DOHH2 (cell line): ENCODE measurements at regions not wholly inside any gene's neighbourhood (a gene's known extent, or its start where the extent isn't known, plus 50 kb on each side); places are given as distances from the start of the nearest gene placed in this dataset.

ENCODE experiments used
- EZH2phosphoT487 ChIP-seq: fragments of 200-600 bp; sonication (generic); IDR thresholded peaks from 2 replicates; pipeline ENCODE4 v1.6.1; 2017; ENCODE audit warnings: borderline replicate concordance, mild to moderate bottlenecking, antibody characterized with exemption, low read length, moderate library complexity, mixed read lengths
- TF ChIP-seq, protein P1 (sequence below): fragments of 200-600 bp; sonication (generic); IDR thresholded peaks from one replicate; pipeline ENCODE4 v1.5.1; 2014; ENCODE audit warnings: antibody characterized with exemption, mild to moderate bottlenecking, low read depth, low read length; ENCODE audit not compliant: poor library complexity, severe bottlenecking

GRCh38 chr6:8644306-8644705 is 209.0 kb upstream of the SLC35B3 start:
- no peak for TF ChIP-seq EZH2phosphoT487
- TF ChIP-seq, protein P1, sequence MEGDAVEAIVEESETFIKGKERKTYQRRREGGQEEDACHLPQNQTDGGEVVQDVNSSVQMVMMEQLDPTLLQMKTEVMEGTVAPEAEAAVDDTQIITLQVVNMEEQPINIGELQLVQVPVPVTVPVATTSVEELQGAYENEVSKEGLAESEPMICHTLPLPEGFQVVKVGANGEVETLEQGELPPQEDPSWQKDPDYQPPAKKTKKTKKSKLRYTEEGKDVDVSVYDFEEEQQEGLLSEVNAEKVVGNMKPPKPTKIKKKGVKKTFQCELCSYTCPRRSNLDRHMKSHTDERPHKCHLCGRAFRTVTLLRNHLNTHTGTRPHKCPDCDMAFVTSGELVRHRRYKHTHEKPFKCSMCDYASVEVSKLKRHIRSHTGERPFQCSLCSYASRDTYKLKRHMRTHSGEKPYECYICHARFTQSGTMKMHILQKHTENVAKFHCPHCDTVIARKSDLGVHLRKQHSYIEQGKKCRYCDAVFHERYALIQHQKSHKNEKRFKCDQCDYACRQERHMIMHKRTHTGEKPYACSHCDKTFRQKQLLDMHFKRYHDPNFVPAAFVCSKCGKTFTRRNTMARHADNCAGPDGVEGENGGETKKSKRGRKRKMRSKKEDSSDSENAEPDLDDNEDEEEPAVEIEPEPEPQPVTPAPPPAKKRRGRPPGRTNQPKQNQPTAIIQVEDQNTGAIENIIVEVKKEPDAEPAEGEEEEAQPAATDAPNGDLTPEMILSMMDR: no peak
